H9 (cell line): ENCODE measurements at regions not wholly inside any gene's neighbourhood (a gene's known extent, or its start where the extent isn't known, plus 50 kb on each side); places are given as distances from the start of the nearest gene placed in this dataset.

Experiments used
- DNase-seq: peaks from one replicate; pipeline ENCODE4 v3.0.0-alpha.2; 2017
- H2AFZ ChIP-seq: one replicate; pipeline ENCODE4 v1.6.1; 2013; ENCODE audit warnings: mild to moderate bottlenecking, low read length, control low read depth, moderate library complexity
- H2AK5ac ChIP-seq: 2 replicates; pipeline ENCODE4 v1.6.1; 2013; ENCODE audit warnings: low read length, control low read depth, mixed read lengths; ENCODE audit not compliant: insufficient read length
- H2BK120ac ChIP-seq: one replicate; pipeline ENCODE4 v1.6.1; 2013; ENCODE audit warnings: low read depth, mild to moderate bottlenecking, low read length, control low read depth, inconsistent platforms; ENCODE audit not compliant: poor library complexity, severe bottlenecking
- H2BK12ac ChIP-seq: 2 replicates; pipeline ENCODE4 v1.6.1; 2013; ENCODE audit warnings: low read length, control low read depth, mixed read lengths, low read depth; ENCODE audit not compliant: insufficient read length
- H2BK15ac ChIP-seq: 2 replicates; pipeline ENCODE4 v1.6.1; 2013; ENCODE audit warnings: low read depth, low read length, control low read depth
- H2BK20ac ChIP-seq: one replicate; pipeline ENCODE4 v1.6.1; 2013; ENCODE audit warnings: low read depth, mild to moderate bottlenecking, low read length, control low read depth, inconsistent platforms; ENCODE audit not compliant: poor library complexity, severe bottlenecking
- H2BK5ac ChIP-seq: 2 replicates; pipeline ENCODE4 v1.6.1; 2013; ENCODE audit warnings: low read length, control low read depth, mixed read lengths; ENCODE audit not compliant: insufficient read length
- H3K14ac ChIP-seq: 2 replicates; pipeline ENCODE4 v1.6.1; 2013; ENCODE audit warnings: low read length, control low read depth; ENCODE audit not compliant: insufficient read depth
- H3K18ac ChIP-seq: 2 replicates; pipeline ENCODE4 v1.6.1; 2013; ENCODE audit warnings: low read depth, mild to moderate bottlenecking, mixed read lengths, low read length, control low read depth; ENCODE audit not compliant: insufficient read length
- H3K23ac ChIP-seq: 2 replicates; pipeline ENCODE4 v1.6.1; 2013; ENCODE audit warnings: low read length, control low read depth, mixed read lengths, low read depth; ENCODE audit not compliant: insufficient read length
- H3K23me2 ChIP-seq: 2 replicates; pipeline ENCODE4 v1.6.1; 2013; ENCODE audit warnings: low read depth, mild to moderate bottlenecking, mixed read lengths, low read length, control low read depth; ENCODE audit not compliant: insufficient read length, poor library complexity, severe bottlenecking
- H3K27ac ChIP-seq: 2 replicates; pipeline ENCODE4 v1.5.1; 2013; ENCODE audit warnings: low read length, control low read depth, mixed read lengths, low read depth; ENCODE audit not compliant: insufficient read length
- H3K27me3 ChIP-seq: 2 replicates; pipeline ENCODE4 v1.6.1; 2013; ENCODE audit warnings: low read length, control low read depth, inconsistent platforms; ENCODE audit not compliant: insufficient read depth
- H3K4ac ChIP-seq: 2 replicates; pipeline ENCODE4 v1.6.1; 2013; ENCODE audit warnings: low read depth, mild to moderate bottlenecking, control low read depth, inconsistent platforms, low read length, moderate library complexity
- H3K4me1 ChIP-seq: 2 replicates; pipeline ENCODE4 v1.6.1; 2013; ENCODE audit warnings: low read length, control low read depth, inconsistent platforms; ENCODE audit not compliant: insufficient read depth
- H3K4me2 ChIP-seq: 2 replicates; pipeline ENCODE4 v1.6.1; 2013; ENCODE audit warnings: low read length, control low read depth, mixed read lengths; ENCODE audit not compliant: insufficient read length, insufficient read depth
- H3K56ac ChIP-seq: 2 replicates; pipeline ENCODE4 v1.6.1; 2013; ENCODE audit warnings: low read depth, mild to moderate bottlenecking, mixed read lengths, low read length, control low read depth; ENCODE audit not compliant: insufficient read length
- H3K79me1 ChIP-seq: 2 replicates; pipeline ENCODE4 v1.6.1; 2013; ENCODE audit warnings: low read depth, mild to moderate bottlenecking, moderate library complexity, low read length, control low read depth, inconsistent platforms; ENCODE audit not compliant: insufficient read depth, poor library complexity, severe bottlenecking
- H3K79me2 ChIP-seq: 2 replicates; pipeline ENCODE4 v1.6.1; 2013; ENCODE audit warnings: low read length, control low read depth, inconsistent platforms; ENCODE audit not compliant: insufficient read depth
- H3K9ac ChIP-seq: 2 replicates; pipeline ENCODE4 v1.6.1; 2013; ENCODE audit warnings: low read length, control low read depth, mixed read lengths; ENCODE audit not compliant: insufficient read length; ENCODE audit errors: extremely low read depth
- H3K9me3 ChIP-seq: one replicate; pipeline ENCODE4 v1.6.1; 2013; ENCODE audit warnings: low read depth, low read length, inconsistent platforms; ENCODE audit not compliant: control insufficient read depth
- H3T11ph ChIP-seq: one replicate; pipeline ENCODE4 v1.6.1; 2013; ENCODE audit warnings: mild to moderate bottlenecking, low read length, control low read depth, inconsistent platforms
- H4K20me1 ChIP-seq: one replicate; pipeline ENCODE4 v1.6.1; 2013; ENCODE audit not compliant: control insufficient read depth, insufficient read length, insufficient read depth
- H4K5ac ChIP-seq: 2 replicates; pipeline ENCODE4 v1.6.1; 2013; ENCODE audit warnings: low read depth, mild to moderate bottlenecking, mixed read lengths, low read length, control low read depth; ENCODE audit not compliant: insufficient read length
- H4K8ac ChIP-seq: replicated peaks from 2 replicates; pipeline ENCODE4 v1.6.1; 2013; ENCODE audit warnings: low read length, control low read depth, mixed read lengths, low read depth; ENCODE audit not compliant: insufficient read length
- H4K91ac ChIP-seq: 2 replicates; pipeline ENCODE4 v1.6.1; 2013; ENCODE audit warnings: low read depth, mild to moderate bottlenecking, moderate library complexity, mixed read lengths, low read length, control low read depth; ENCODE audit not compliant: insufficient read length
- H3K27ac Mint-ChIP-seq, 3 experiments: 2 replicates in 2 of 3; 3 replicates in 1 of 3; pipeline ENCODE4 v1.8.0; 2020 to 2021; ENCODE audit warnings: mixed read lengths in 3 of 3, mild to moderate bottlenecking in 1 of 3, moderate library complexity in 1 of 3
- H3K27me3 Mint-ChIP-seq: 2 replicates; pipeline ENCODE4 v1.8.0; 2021; ENCODE audit warnings: low read depth, mild to moderate bottlenecking, moderate library complexity, mixed read lengths
- H3K36me3 Mint-ChIP-seq, 3 experiments: 2 replicates in 2 of 3; 3 replicates in 1 of 3; pipeline ENCODE4 v1.8.0; 2020 to 2021; ENCODE audit warnings: low read depth in 3 of 3, mixed read lengths in 3 of 3; ENCODE audit not compliant: insufficient read depth in 1 of 3
- H3K4me1 Mint-ChIP-seq, 2 experiments: 2 replicates each; pipeline ENCODE4 v1.8.0; 2020; ENCODE audit warnings: mixed read lengths in 2 of 2
- H3K4me3 Mint-ChIP-seq, 2 experiments: 2 replicates in 1 of 2; 3 replicates in 1 of 2; pipeline ENCODE4 v1.8.0; 2020 to 2021; ENCODE audit warnings: mild to moderate bottlenecking in 2 of 2, mixed read lengths in 2 of 2, moderate library complexity in 1 of 2
- H3K9me3 Mint-ChIP-seq, 2 experiments: 2 replicates in 1 of 2; 3 replicates in 1 of 2; pipeline ENCODE4 v1.8.0; 2020; ENCODE audit warnings: mild to moderate bottlenecking in 2 of 2, mixed read lengths in 2 of 2, moderate library complexity in 1 of 2
- CTCF ChIP-seq: fragments of 200-600 bp; sonication (generic); conservative IDR thresholded peaks from 3 replicates; pipeline ENCODE4 v1.8.0; 2021; ENCODE audit warnings: antibody characterized with exemption, mild to moderate bottlenecking
- WGBS: extraction: QIAGEN DNeasy Blood & Tissue Kit; methylation state at CpG from one replicate; pipeline ENCODE4 v1.1.7; 2013; ENCODE audit warnings: missing lambda C conversion rate, low lambda C conversion rate, mixed read lengths; ENCODE audit not compliant: insufficient read length; ENCODE audit errors: extremely low coverage; 5-methylcytosine and 5-hydroxymethylcytosine counted together

GRCh38 chr4:124015766-124016165 is 619.2 kb downstream of the SPRY1 start:
- no peak overlapping the region for H3K18ac ChIP-seq
- WGBS: no CpG with 5 or more reads among the region's 1 CpG
- H3K23me2 ChIP-seq: no peaks in the 10 kb centered on the region
- no peaks in the 10 kb centered on the region for H3K9me3 Mint-ChIP-seq
- H3K14ac ChIP-seq: no peak overlapping the region
- H3K4me3 Mint-ChIP-seq: no peak overlapping the region
- H3K27ac ChIP-seq: no peak overlapping the region
- H3K27me3 ChIP-seq: no peaks in the 10 kb centered on the region
- H2BK15ac ChIP-seq: no peak overlapping the region
- no peak overlapping the region for H3K4ac ChIP-seq
- H3K79me2 ChIP-seq: no peaks in the 10 kb centered on the region
- no peak overlapping the region for H3K56ac ChIP-seq
- H3K4me1 Mint-ChIP-seq: peaks cover 4 to 7% of the 10 kb centered on the region in 2 experiments; a peak in 2 of 4 replicates
- H2BK20ac ChIP-seq: no peak overlapping the region
- no peak overlapping the region for H3K23ac ChIP-seq
- H2AFZ ChIP-seq: no peak overlapping the region
- no peak overlapping the region for H3T11ph ChIP-seq
- no peaks in the 10 kb centered on the region for H4K20me1 ChIP-seq
- no peaks in the 10 kb centered on the region for H3K9me3 ChIP-seq
- no peak overlapping the region for H2AK5ac ChIP-seq
- no peaks in the 10 kb centered on the region for H3K79me1 ChIP-seq
- no peak overlapping the region for H3K27ac Mint-ChIP-seq
- H3K36me3 Mint-ChIP-seq: no peaks in the 10 kb centered on the region
- no peak overlapping the region for H4K5ac ChIP-seq
- H4K91ac ChIP-seq: no peak overlapping the region
- no peak overlapping the region for H2BK5ac ChIP-seq
- no peak for DNase-seq
- no peak overlapping the region for H2BK12ac ChIP-seq
- no peak overlapping the region for H4K8ac ChIP-seq
- no peaks in the 10 kb centered on the region; the same call in 1 of the 2 replicates for H3K4me1 ChIP-seq
- H2BK120ac ChIP-seq: no peak overlapping the region
- no peak overlapping the region for H3K9ac ChIP-seq
- H3K4me2 ChIP-seq: no peak overlapping the region
- no peak for TF ChIP-seq CTCF
- no peaks in the 10 kb centered on the region for H3K27me3 Mint-ChIP-seq
